Stimulated activated naive CD4-positive, alpha-beta T cell (primary cell): ENCODE measurements at regions not wholly inside any gene's neighbourhood (a gene's known extent, or its start where the extent isn't known, plus 50 kb on each side); places are given as distances from the start of the nearest gene placed in this dataset.

Experiments
- DNase-seq, 6 experiments: peaks; one replicate each; lab custom pipeline; 2025; lab: John Stamatoyannopoulos, UW

DNA sequence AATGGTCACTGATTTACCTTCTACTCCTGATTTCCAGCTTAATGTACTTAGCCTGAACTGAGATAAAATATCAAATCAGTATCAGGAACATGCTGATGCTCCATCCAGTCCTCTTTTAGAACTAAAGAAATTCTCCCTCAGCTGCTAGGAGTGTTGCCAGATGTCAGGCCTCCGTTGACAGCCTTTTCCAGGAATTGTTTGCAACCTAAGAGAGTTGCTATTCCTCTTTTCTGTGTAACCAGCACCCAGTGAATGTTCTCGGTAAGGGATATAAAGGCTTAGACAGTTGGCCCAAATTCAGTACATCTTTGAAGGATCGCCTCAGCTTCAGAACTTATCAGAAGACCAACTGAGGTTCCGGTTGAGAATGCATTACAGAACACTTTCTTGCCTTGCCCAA lies 559.0 kb downstream of the PCDH17 start:
- DNase-seq: no peak

GRCh38 chr13:58191754-58192153 lies 560.2 kb downstream of the PCDH17 start:
- no peak for DNase-seq

DNA sequence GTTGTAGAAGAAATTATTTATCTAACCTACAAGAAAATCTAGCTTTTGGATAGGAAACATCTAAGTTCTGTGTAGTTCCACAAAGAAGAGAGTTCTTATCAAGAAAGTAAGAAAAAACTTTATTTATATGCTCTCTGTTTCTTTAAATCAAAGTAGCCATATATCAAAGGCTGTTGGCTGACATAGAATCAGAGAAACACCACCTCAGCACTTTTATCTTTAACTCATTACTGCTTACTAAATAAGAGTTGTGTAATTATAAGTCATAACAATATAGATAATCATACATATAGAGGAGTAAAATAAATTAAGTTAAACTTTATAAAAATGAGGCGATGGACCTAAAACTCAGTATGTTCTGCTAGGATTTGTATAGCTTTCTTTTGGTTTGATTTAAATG lies 570.6 kb downstream of the PCDH17 start:
- no peak for DNase-seq

GRCh38 chr13:58207501-58207900 lies 576.0 kb downstream of the PCDH17 start:
- DNase-seq: no peak

- no peak for DNase-seq
Measured at GRCh38 chr13:58235454-58235853, 603.9 kb downstream of the PCDH17 start.

- no peak for DNase-seq
Measured at GRCh38 chr13:58238972-58239773, 607.6 kb downstream of the PCDH17 start.

- no peak for DNase-seq
Measured at GRCh38 chr13:58239774-58240268, 608.3 kb downstream of the PCDH17 start.

GRCh38 chr13:58247080-58247479 lies 615.5 kb downstream of the PCDH17 start:
- no peak for DNase-seq

DNA sequence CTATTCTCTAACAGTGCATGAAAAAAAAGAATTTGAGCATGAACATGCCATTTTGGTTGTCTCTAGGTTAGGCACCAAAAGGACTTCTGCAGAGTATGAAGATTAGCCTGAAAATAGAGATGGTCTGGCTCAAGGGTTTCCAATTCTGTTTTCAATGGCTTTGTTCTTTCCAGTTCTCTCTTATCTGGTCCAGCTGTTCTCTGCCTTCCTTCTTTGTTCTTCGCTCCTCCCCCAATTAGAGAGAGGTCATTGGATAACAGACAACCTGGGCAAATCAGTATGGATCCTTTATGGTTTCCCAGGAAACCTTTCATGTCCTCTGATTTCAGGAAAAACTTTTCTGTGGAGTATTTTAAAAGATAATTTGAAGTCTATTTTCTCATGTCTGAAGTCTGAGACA lies 623.4 kb downstream of the PCDH17 start:
- DNase-seq: no peak

GRCh38 chr13:58266271-58266670 lies 634.7 kb downstream of the PCDH17 start:
- DNase-seq: no peak

GRCh38 chr13:58298556-58299135 lies 667.1 kb downstream of the PCDH17 start:
- DNase-seq: no peak

DNA sequence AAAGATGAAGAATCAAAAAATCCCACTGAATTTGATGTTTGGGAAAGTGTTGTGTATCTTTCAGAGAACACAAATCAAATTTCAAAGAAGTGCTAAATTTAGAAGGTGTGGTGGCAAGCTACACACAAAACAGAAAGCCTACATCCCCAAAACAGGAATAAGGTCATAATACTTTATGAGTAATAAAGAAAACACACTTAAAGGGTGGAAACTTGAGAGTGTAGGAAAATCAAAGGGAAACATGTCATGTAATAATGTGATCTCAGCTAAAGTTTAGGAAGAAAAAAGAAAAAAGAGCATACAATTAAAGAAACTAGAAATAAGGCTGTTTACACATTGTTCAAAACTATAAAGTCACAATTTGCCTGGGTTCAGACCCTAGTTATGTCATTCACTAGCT lies 668.7 kb downstream of the PCDH17 start:
- no peak for DNase-seq

- no peak for DNase-seq
Measured at GRCh38 chr13:58300974-58301681, 669.6 kb downstream of the PCDH17 start.

- DNase-seq: no peak
Measured at GRCh38 chr13:58302349-58302748, 670.8 kb downstream of the PCDH17 start.

GRCh38 chr13:58306062-58306461 lies 674.5 kb downstream of the PCDH17 start:
- DNase-seq: no peak

DNA sequence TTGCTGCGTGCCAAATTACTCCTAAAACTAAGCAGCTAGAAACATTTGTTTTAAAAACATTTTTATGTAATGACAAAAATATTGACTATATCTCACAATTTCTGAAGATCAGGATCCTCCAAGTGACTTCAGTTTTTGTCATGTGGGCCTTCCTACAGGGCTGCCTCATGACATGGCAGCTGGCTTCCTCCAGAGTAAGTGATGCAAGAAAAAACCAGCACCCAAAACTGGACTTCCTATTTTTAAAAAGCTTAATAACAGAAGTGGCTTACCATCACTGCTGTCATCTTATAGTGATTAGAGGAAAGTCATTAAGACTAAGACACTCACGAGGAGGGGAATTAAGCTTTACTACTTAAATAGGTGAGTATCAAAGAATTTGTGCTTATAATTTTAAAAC lies 681.7 kb downstream of the PCDH17 start:
- no peak for DNase-seq

- DNase-seq: no peak
Measured at GRCh38 chr13:58318495-58319167, 687.1 kb downstream of the PCDH17 start.

GRCh38 chr13:58324161-58324560 lies 692.6 kb downstream of the PCDH17 start:
- DNase-seq: no peak

- no peak for DNase-seq
Measured at GRCh38 chr13:58329746-58330145, 698.2 kb downstream of the PCDH17 start.

DNA sequence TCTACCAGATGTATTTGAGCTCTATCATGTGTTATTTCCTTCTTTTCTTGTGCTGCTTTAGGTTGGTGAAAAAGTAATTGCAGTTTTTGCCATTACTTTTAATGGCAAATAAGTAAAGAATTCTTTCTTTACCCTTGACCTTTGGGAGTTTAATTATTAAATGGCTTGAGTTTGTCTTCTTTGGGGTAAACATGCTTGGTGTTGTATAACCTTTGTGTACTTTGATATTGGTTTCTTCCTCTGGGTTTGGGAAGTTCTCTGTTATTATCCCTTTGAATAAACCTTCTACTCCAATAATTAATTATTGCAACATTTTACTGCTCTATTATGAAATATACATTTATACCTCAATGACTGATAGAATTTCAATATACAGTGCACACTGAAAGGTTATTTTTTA lies 709.4 kb downstream of the PCDH17 start:
- DNase-seq: no peak

DNA sequence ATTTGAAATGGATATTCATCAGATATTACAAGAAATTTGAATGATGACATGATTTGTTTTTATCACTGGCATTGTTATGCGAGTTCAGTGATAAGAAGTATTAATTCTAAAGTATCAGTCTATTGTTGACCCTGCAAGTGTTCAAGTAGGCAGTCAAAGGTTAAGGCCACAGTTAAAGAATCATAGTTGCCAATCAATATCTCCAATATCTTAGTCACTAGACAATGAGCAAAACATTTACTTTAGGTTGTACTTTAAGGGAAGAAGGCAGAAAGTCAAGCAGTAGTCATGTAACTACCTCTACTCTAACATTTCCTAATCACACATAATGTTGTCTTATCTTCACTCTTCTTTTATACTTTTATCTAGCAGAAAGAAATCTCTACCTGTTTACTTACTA lies 709.8 kb downstream of the PCDH17 start:
- no peak for DNase-seq

DNA sequence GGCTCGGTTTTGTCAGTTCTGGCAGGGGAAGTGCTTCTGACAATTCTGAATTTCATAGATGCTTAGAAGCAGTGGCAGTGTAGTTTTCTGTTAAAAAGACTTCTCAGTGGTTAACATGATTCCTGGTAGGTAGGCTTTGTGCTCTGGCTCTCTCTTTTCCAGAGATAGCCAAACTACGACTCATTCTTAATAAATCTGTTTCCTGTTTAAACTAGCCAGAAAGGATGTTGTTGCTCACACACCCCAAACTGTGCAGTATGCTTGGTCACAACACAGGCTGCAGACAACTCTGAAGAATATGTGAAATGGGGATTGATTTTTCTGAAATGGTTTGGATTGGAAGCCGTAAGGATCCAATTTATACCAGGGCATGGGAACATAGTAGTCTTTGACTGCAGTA lies 711.5 kb downstream of the PCDH17 start:
- no peak for DNase-seq
